Stimulated activated memory B cell treated with anti-CD40 and anti-IgM and Interleukin-4, amounts not matched to agents 10 μg/mL and 1 μg/mL and 100 μg/mL, for 72 hours (primary cell): ENCODE measurements at regions not wholly inside any gene's neighbourhood (a gene's known extent, or its start where the extent isn't known, plus 50 kb on each side); places are given as distances from the start of the nearest gene placed in this dataset.

Experiments used
- ATAC-seq: fragments of 150-1000 bp; cut with Tn5 transposase; 2 replicates; pipeline ENCODE4 v1.10.0; 2021
- H3K27ac Mint-ChIP-seq: one replicate; pipeline ENCODE4 v1.8.0; 2022; ENCODE audit warnings: mild to moderate bottlenecking, mixed read lengths
- H3K27me3 Mint-ChIP-seq: one replicate; pipeline ENCODE4 v1.8.0; 2022; ENCODE audit warnings: mixed read lengths
- H3K36me3 Mint-ChIP-seq: one replicate; pipeline ENCODE4 v1.8.0; 2022; ENCODE audit warnings: mixed read lengths
- H3K4me1 Mint-ChIP-seq: one replicate; pipeline ENCODE4 v1.8.0; 2022; ENCODE audit warnings: mixed read lengths
- H3K4me3 Mint-ChIP-seq: one replicate; pipeline ENCODE4 v1.8.0; 2022; ENCODE audit warnings: mild to moderate bottlenecking, moderate library complexity, mixed read lengths
- H3K9me3 Mint-ChIP-seq: one replicate; pipeline ENCODE4 v1.8.0; 2022; ENCODE audit warnings: mixed read lengths

DNA sequence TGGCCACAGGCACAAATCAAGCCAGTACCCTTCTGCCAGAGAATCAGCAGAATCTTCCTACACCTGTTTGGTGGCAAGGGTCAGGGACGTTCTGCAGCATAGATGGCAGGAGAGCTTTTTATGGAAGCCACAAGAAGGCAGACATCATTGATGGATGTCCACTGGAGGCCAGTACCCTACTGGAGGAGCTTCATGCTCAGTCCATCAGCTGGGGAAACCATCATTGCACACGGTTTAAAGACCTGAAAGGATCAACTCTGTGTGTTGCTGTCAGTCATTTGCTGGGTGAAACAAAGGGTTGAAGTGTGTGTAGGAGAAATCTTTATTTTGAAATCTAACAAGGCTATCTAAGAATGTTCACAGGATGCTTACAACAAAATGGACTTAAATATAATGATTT is 158.9 kb upstream of the SASH1 start:
- Mint-ChIP-seq H3K4me3 (no peak overlapping the region), H3K4me1 (no peaks in the 10 kb centered on the region), H3K27me3 (peaks cover 10% of the 10 kb centered on the region), H3K9me3 (no peaks in the 10 kb centered on the region), H3K36me3 (no peaks in the 10 kb centered on the region), H3K27ac (no peak overlapping the region)
- ATAC-seq = no peak

GRCh38 chr6:148186916-148187315 is 155.7 kb upstream of the SASH1 start:
- Mint-ChIP-seq H3K4me3 (no peak overlapping the region), H3K9me3 (no peaks in the 10 kb centered on the region), H3K27me3 (peaks cover 15% of the 10 kb centered on the region), H3K36me3 (no peaks in the 10 kb centered on the region), H3K27ac (no peak overlapping the region), H3K4me1 (no peaks in the 10 kb centered on the region)
- no peak for ATAC-seq

- Mint-ChIP-seq H3K27me3 (peaks cover 33% of the 10 kb centered on the region), H3K4me1 (no peaks in the 10 kb centered on the region)
- no peak for ATAC-seq
Measured at GRCh38 chr6:148192310-148192709, 150.3 kb upstream of the SASH1 start.

GRCh38 chr6:148193063-148193680 is 149.5 kb upstream of the SASH1 start:
- Mint-ChIP-seq H3K9me3 (no peaks in the 10 kb centered on the region), H3K4me3 (no peak overlapping the region), H3K36me3 (no peaks in the 10 kb centered on the region), H3K4me1 (no peaks in the 10 kb centered on the region), H3K27ac (no peak overlapping the region), H3K27me3 (peaks cover 42% of the 10 kb centered on the region)
- no peak for ATAC-seq

More at GRCh38 chr6:148192310-148192709, 150.3 kb upstream of the SASH1 start:
- Mint-ChIP-seq H3K36me3 (no peaks in the 10 kb centered on the region), H3K27ac (no peak overlapping the region), H3K9me3 (no peaks in the 10 kb centered on the region), H3K4me3 (no peak overlapping the region)

DNA sequence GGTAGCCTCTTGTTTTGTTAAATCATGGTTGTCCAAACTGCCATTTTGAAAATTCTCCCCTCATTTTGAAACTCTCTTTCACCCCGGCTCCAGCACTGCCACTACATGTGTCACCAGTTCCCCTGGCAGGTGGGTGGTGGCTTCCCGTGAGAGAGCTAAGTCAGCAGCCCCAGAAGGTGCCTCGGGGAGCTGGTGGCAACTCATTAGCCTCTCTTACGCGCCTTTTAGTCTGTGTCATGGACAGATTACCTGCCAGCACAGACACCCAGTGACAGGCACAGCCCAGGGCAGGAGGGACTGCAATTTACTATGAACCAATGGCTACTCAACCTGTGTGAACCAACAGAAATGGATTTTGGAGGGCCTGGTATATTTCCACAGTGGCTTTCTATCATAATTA is 147.1 kb upstream of the SASH1 start:
- Mint-ChIP-seq H3K4me1 (no peaks in the 10 kb centered on the region), H3K9me3 (no peaks in the 10 kb centered on the region)
- ATAC-seq = no peak

DNA sequence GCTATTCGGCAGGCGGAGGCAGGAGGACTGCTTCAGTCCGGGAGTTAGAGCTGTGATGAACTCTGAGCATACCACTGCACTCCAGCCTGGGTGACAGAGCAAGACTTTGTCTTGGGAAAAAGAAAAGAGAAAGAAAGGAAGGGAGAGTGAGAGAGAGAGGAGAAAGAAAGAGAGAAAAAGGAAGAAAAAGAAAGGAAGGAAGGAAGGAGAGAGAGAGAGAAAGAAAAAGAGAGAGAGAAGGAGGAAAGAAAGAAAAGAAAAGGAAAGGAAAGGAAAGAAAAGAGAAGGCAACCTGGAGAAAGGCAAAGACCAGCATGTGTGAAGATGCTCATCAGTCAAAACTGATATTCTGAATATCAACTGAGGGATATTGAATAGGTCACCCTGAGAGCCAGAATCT is 143.1 kb upstream of the SASH1 start:
- Mint-ChIP-seq H3K4me1 (peaks cover 7% of the 10 kb centered on the region), H3K27ac (no peak overlapping the region), H3K9me3 (no peaks in the 10 kb centered on the region), H3K36me3 (no peaks in the 10 kb centered on the region), H3K27me3 (peaks cover 76% of the 10 kb centered on the region), H3K4me3 (no peak overlapping the region)
- ATAC-seq = no peak

More for the DNA sequence above, 147.1 kb upstream of the SASH1 start:
- Mint-ChIP-seq H3K36me3 (no peaks in the 10 kb centered on the region), H3K4me3 (no peak overlapping the region), H3K27me3 (peaks cover 46% of the 10 kb centered on the region), H3K27ac (no peak overlapping the region)

- Mint-ChIP-seq H3K27me3 (peaks cover 74% of the 10 kb centered on the region), H3K4me3 (no peak overlapping the region), H3K36me3 (no peaks in the 10 kb centered on the region), H3K4me1 (peaks cover 7% of the 10 kb centered on the region), H3K27ac (no peak overlapping the region), H3K9me3 (peaks cover 2% of the 10 kb centered on the region)
- ATAC-seq = no peak
Measured at GRCh38 chr6:148200293-148200692, 142.3 kb upstream of the SASH1 start.

DNA sequence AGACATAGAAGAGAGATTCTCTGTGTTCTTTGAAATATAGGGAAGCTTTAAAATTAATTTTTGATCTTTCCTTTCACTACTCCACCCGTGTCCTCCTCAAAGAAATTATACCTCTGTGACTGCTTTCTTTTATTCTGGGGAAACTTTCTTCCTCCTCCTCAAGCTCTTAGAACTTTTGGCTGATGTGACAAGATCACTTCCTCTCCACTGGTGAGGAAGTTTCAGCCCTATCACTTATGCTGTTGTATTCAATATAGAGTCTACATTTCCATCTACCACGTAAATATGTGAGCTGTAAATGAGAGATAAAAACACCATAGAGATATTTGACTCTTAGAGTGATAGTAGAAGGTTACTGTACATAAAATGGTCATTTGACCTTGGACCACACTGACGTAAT is 141.9 kb upstream of the SASH1 start:
- peaks cover 7% of the 10 kb centered on the region for H3K4me1 Mint-ChIP-seq
- peaks cover 69% of the 10 kb centered on the region for H3K27me3 Mint-ChIP-seq
- no peak overlapping the region for H3K27ac Mint-ChIP-seq
- no peak overlapping the region for H3K4me3 Mint-ChIP-seq
- no peaks in the 10 kb centered on the region for H3K36me3 Mint-ChIP-seq
- ATAC-seq = no peak
- peaks cover 5% of the 10 kb centered on the region for H3K9me3 Mint-ChIP-seq

GRCh38 chr6:148203281-148203925 is 139.2 kb upstream of the SASH1 start:
- ATAC-seq = no peak
- Mint-ChIP-seq H3K9me3 (peaks cover 5% of the 10 kb centered on the region), H3K27ac (no peak overlapping the region), H3K36me3 (no peaks in the 10 kb centered on the region), H3K27me3 (peaks cover 62% of the 10 kb centered on the region), H3K4me1 (peaks cover 7% of the 10 kb centered on the region), H3K4me3 (no peak overlapping the region)

DNA sequence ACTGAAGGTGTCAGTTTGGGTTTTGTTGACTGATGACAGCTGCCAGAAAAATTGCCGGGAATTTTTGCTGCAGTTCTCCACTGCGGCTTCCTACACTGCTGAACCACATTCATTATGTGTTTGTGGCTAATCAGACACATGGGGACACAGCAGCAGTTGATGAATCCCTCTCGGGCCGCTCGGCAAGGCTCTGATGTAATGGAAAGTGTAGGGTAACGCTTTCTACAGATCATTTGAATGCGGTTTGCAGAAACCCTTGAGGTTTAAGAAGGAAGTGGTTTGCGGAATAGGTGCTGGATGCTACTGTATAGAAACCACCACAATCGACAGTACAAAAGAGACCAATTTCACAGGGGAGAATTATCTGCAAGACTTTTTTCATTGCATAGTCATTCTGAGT is 138.7 kb upstream of the SASH1 start:
- Mint-ChIP-seq H3K27me3 (peaks cover 61% of the 10 kb centered on the region), H3K9me3 (peaks cover 5% of the 10 kb centered on the region), H3K27ac (no peak overlapping the region), H3K36me3 (no peaks in the 10 kb centered on the region), H3K4me3 (no peak overlapping the region), H3K4me1 (peaks cover 7% of the 10 kb centered on the region)
- peak; percentile 86 for ATAC-seq

DNA sequence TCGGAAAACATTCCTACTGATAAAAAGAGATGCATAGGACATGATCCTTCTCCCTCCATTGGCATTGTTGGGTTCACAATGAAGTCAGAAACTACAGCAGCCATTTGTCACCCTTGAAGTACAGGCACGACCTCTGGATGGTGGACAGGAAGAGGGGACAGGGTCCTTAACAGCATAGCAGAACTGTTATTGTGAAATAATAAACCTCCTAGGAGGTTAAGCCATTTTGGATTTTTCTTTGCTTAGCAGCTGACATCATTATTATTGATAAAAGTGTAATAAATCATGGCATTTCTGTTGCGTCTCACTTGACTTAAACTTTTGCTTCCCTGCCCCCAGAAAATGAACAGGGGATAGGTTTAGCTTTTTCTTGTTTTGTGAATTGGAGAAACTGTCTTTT is 134.3 kb upstream of the SASH1 start:
- no peak overlapping the region for H3K4me3 Mint-ChIP-seq
- no peak overlapping the region for H3K27ac Mint-ChIP-seq
- H3K9me3 Mint-ChIP-seq = peaks cover 5% of the 10 kb centered on the region
- peaks cover 7% of the 10 kb centered on the region for H3K4me1 Mint-ChIP-seq
- peaks cover 51% of the 10 kb centered on the region for H3K27me3 Mint-ChIP-seq
- no peaks in the 10 kb centered on the region for H3K36me3 Mint-ChIP-seq
- ATAC-seq = no peak

DNA sequence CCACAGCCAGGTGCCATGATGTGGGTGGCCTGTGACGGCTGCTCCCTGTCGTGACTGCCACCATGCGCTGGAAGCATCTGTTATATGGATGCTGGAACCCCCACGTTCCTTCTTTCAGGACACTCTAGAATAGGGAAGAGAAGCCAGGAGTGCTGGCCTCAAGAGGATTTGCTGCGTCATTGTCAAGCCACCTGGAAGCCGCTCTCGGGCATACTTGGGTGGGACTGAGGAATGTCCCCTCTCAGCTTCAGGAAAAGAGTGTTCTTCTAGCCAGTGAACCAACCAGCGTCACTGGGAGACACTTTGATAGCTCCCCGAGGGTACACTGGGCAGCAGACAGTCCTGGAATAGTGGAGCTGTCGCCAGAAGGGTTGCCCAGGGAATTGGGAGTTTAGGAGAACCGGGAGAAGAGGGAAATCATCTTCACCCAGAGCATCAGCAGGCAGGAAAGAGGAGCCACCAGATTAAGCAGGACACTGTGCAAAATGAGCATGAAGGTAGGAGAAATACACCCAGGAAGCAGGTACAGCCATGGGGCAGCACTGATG is 130.8 kb upstream of the SASH1 start:
- no peak overlapping the region for H3K27ac Mint-ChIP-seq
- H3K4me1 Mint-ChIP-seq = no peaks in the 10 kb centered on the region
- H3K9me3 Mint-ChIP-seq = no peaks in the 10 kb centered on the region
- no peak overlapping the region for H3K4me3 Mint-ChIP-seq
- H3K27me3 Mint-ChIP-seq = peaks cover 43% of the 10 kb centered on the region
- no peaks in the 10 kb centered on the region for H3K36me3 Mint-ChIP-seq
- ATAC-seq = no peak

DNA sequence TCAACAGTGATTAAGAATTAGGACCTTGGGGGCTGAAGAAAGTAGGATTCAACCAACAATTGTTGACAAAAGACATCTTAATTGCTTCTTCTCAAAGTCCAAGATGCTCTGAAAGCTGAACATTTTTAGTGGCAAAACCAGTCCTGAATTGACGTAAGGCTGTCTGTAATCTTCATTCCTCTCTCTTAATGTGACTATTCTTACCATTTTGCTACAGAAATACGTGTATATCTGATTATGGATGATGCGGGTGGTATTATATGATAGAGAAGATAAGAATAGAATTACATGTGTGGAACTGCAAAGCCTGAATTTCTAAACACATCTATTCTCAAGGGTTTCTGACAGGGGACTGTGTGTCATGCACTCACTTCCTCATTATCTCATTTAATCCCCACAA is 130.3 kb upstream of the SASH1 start:
- no peak overlapping the region for H3K27ac Mint-ChIP-seq
- H3K27me3 Mint-ChIP-seq = peaks cover 38% of the 10 kb centered on the region
- no peak overlapping the region for H3K4me3 Mint-ChIP-seq
- no peaks in the 10 kb centered on the region for H3K9me3 Mint-ChIP-seq
- H3K36me3 Mint-ChIP-seq = no peaks in the 10 kb centered on the region
- ATAC-seq = no peak
- no peaks in the 10 kb centered on the region for H3K4me1 Mint-ChIP-seq

GRCh38 chr6:148213366-148213765 is 129.3 kb upstream of the SASH1 start:
- Mint-ChIP-seq H3K36me3 (no peaks in the 10 kb centered on the region), H3K4me1 (peaks cover 7% of the 10 kb centered on the region), H3K27ac (no peak overlapping the region), H3K4me3 (no peak overlapping the region), H3K9me3 (no peaks in the 10 kb centered on the region), H3K27me3 (peaks cover 28% of the 10 kb centered on the region)
- ATAC-seq = no peak

- Mint-ChIP-seq H3K4me3 (no peak overlapping the region), H3K4me1 (peaks cover 7% of the 10 kb centered on the region), H3K27ac (no peak overlapping the region), H3K36me3 (no peaks in the 10 kb centered on the region), H3K27me3 (peaks cover 32% of the 10 kb centered on the region), H3K9me3 (no peaks in the 10 kb centered on the region)
- no peak for ATAC-seq
Measured at GRCh38 chr6:148214667-148215066, 128.0 kb upstream of the SASH1 start.

DNA sequence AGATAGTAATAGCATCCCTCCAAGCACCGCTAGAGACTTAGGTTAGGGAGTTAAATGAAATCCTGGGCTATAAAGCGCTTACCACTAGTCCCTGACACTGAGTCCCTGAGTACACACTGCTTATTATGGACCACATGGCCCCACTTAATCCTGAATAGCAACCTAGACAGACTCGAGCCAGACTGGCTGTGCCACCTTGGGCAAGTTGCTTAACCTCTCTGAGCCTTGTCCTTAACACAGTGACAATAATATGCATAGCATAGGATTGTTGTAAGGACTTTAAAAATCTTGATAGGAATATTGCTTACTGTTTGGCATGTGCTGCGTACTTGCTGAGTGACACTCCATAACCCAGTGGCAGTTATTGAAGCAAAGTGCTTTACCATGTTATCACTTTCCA is 125.6 kb upstream of the SASH1 start:
- Mint-ChIP-seq H3K9me3 (no peaks in the 10 kb centered on the region), H3K36me3 (no peaks in the 10 kb centered on the region), H3K27me3 (peaks cover 27% of the 10 kb centered on the region), H3K27ac (no peak overlapping the region), H3K4me1 (peaks cover 7% of the 10 kb centered on the region), H3K4me3 (no peak overlapping the region)
- no peak for ATAC-seq
